GM10248 (cell line): ENCODE measurements at regions not wholly inside any gene's neighbourhood (a gene's known extent, or its start where the extent isn't known, plus 50 kb on each side); places are given as distances from the start of the nearest gene placed in this dataset.

Experiments used
- CTCF ChIA-PET: fragments of 300-600 bp; sonication (Branson Sonifier 250); formaldehyde crosslinking; extraction: SDS; loops from one replicate; lab custom pipeline; 2021; ENCODE audit warnings: antibody characterized with exemption; lab: Yijun Ruan, JAX
- POLR2A ChIA-PET: fragments of 350-650 bp; sonication (Branson Sonifier 250); formaldehyde crosslinking; extraction: SDS; loops from one replicate; lab custom pipeline; 2020; ENCODE audit warnings: antibody characterized with exemption; lab: Yijun Ruan, JAX
- DNase-seq: peaks from one replicate; pipeline ENCODE4 v3.0.0; 2012; ENCODE audit errors: extremely low spot score
- TF ChIP-seq, protein P1 (sequence below): IDR thresholded peaks from 2 replicates; pipeline ENCODE4 v1.5.1; 2012; ENCODE audit warnings: mild to moderate bottlenecking, low read depth; ENCODE audit errors: extremely low read depth, missing control alignments, control extremely low read depth

DNA sequence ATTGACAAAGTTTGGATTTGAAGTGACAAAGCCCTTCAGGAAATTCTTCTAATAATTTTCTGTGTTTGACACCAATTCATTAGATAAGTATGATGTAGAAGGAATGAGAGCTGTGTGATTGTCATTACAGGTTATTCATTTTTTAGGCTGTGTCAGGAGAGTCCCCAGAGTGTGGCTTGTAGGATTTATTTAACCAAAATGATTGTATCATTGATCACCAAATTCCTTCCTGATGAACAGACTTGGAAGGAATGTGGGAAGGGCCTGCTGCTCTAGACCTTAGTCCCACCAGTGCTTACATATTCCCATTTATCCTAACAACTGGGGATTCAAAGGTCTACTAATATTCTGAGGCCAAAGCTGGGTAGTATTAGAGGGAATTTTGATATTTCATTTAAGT, 383.3 kb upstream of the KAZN start:
- POLR2A ChIA-PET = no interaction called here
- TF ChIP-seq, protein P1, sequence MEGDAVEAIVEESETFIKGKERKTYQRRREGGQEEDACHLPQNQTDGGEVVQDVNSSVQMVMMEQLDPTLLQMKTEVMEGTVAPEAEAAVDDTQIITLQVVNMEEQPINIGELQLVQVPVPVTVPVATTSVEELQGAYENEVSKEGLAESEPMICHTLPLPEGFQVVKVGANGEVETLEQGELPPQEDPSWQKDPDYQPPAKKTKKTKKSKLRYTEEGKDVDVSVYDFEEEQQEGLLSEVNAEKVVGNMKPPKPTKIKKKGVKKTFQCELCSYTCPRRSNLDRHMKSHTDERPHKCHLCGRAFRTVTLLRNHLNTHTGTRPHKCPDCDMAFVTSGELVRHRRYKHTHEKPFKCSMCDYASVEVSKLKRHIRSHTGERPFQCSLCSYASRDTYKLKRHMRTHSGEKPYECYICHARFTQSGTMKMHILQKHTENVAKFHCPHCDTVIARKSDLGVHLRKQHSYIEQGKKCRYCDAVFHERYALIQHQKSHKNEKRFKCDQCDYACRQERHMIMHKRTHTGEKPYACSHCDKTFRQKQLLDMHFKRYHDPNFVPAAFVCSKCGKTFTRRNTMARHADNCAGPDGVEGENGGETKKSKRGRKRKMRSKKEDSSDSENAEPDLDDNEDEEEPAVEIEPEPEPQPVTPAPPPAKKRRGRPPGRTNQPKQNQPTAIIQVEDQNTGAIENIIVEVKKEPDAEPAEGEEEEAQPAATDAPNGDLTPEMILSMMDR = no peak
- CTCF ChIA-PET = no interaction called here

GRCh38 chr1:14217384-14217783, 381.1 kb upstream of the KAZN start:
- DNase-seq = no peak
- TF ChIP-seq, protein P1 = no peak
- CTCF ChIA-PET = no interaction called here
- POLR2A ChIA-PET = no interaction called here

More for the DNA sequence above, 383.3 kb upstream of the KAZN start:
- DNase-seq = no peak

- POLR2A ChIA-PET = no interaction called here
- TF ChIP-seq, protein P1 = no peak
- CTCF ChIA-PET = interaction anchor here (2.1 kb wide), 1 partner anchor 12 kb away, joined by 6 read pairs; no protein-coding TSS in a partner anchor
- no peak for DNase-seq
Measured at GRCh38 chr1:14220324-14220723, 378.2 kb upstream of the KAZN start.

- POLR2A ChIA-PET = no interaction called here
- CTCF ChIA-PET = interaction anchor here (2.1 kb wide), 1 partner anchor 13 kb away, joined by 6 read pairs; no protein-coding TSS in a partner anchor
- no peak for DNase-seq
- TF ChIP-seq, protein P1 = no peak
Measured at GRCh38 chr1:14220811-14221210, 377.7 kb upstream of the KAZN start.

GRCh38 chr1:14222086-14222485, 376.4 kb upstream of the KAZN start:
- DNase-seq = no peak
- CTCF ChIA-PET = interaction anchor here (2.1 kb wide), 1 partner anchor 14 kb away, joined by 6 read pairs; no protein-coding TSS in a partner anchor

DNA sequence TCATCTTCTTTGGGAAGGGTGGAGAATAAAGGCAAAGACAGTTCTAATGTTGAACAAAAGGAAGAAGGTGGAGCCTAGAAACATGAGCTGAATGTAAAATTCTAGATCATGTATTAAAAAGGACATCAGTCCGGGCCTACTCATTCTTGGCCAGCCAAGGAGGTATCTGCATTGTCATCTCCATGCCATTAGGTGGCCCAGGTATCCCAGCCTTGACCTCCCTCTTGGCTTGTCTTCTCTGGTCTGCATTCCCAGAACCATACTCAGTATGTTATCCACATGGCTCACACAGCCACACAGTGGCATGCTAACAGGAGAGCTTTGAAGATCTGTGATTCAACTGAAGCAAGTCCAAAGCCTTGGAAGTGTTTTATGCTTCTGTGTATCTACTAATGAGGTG, 369.8 kb upstream of the KAZN start:
- TF ChIP-seq, protein P1 = no peak
- CTCF ChIA-PET = interaction anchor here (1.0 kb wide), 1 partner anchor 9 kb away, joined by 4 read pairs; no protein-coding TSS in a partner anchor
- DNase-seq = no peak
- POLR2A ChIA-PET = no interaction called here

More at GRCh38 chr1:14222086-14222485, 376.4 kb upstream of the KAZN start:
- POLR2A ChIA-PET = no interaction called here
- TF ChIP-seq, protein P1 = no peak
